Panc1 (cell line): ENCODE measurements at regions not wholly inside any gene's neighbourhood (a gene's known extent, or its start where the extent isn't known, plus 50 kb on each side); places are given as distances from the start of the nearest gene placed in this dataset.

ENCODE experiments used
- ATAC-seq: fragments of 200-7000 bp; cut with Tn5 transposase; 2 replicates; pipeline ENCODE4 v1.9.1; 2020; ENCODE audit warnings: mild to moderate bottlenecking, moderate library complexity
- BruUV-seq: library from RNA; stranded (reverse); fragments of 400-500 nt; replicated peaks from 2 replicates; lab custom pipeline; 2021; lab: Mats Ljungman, UMichigan
- CTCF ChIA-PET: fragments of 300-600 bp; sonication (Branson Sonifier 250); formaldehyde crosslinking; loops from one replicate; lab custom pipeline; 2022; ENCODE audit warnings: antibody characterized with exemption; lab: Charles Lee
- POLR2A ChIA-PET: fragments of 300-600 bp; sonication (Branson Sonifier 250); formaldehyde crosslinking; loops from one replicate; lab custom pipeline; 2022; ENCODE audit warnings: antibody characterized with exemption; lab: Charles Lee
- DNase-seq: peaks from one replicate; pipeline ENCODE4 v3.0.0-alpha.2; 2010; ENCODE audit warnings: low read depth, low spot score
- H3K27ac ChIP-seq: 2 replicates; pipeline ENCODE4 v1.5.1; 2011; ENCODE audit warnings: mild to moderate bottlenecking, low read length, inconsistent platforms
- H3K27me3 ChIP-seq: fragments of 200-500 bp; sonication (Bioruptor generic); 2 replicates; pipeline ENCODE4 v1.6.0; 2014; ENCODE audit warnings: low read length, inconsistent platforms; ENCODE audit not compliant: control insufficient read depth, insufficient read depth
- H3K36me3 ChIP-seq: fragments of 200-500 bp; sonication (Bioruptor generic); 2 replicates; pipeline ENCODE4 v1.5.1; 2014; ENCODE audit warnings: inconsistent platforms, mild to moderate bottlenecking, low read length, moderate library complexity; ENCODE audit not compliant: control insufficient read depth, insufficient read depth
- H3K4me1 ChIP-seq: 2 replicates; pipeline ENCODE4 v1.5.1; 2011; ENCODE audit warnings: inconsistent platforms, mild to moderate bottlenecking, low read length, moderate library complexity; ENCODE audit not compliant: control insufficient read depth, insufficient read depth
- H3K4me3 ChIP-seq, 2 experiments: 2 replicates each; pipeline ENCODE4 v1.5.1; 2011 to 2012; ENCODE audit warnings: low read depth in 2 of 2, low read length in 2 of 2, mild to moderate bottlenecking in 2 of 2, inconsistent platforms in 1 of 2, moderate library complexity in 1 of 2
- H3K9me3 ChIP-seq: fragments of 200-500 bp; sonication (Bioruptor generic); 2 replicates; pipeline ENCODE4 v1.5.1; 2014; ENCODE audit warnings: low read depth, mild to moderate bottlenecking, inconsistent platforms, low read length, moderate library complexity; ENCODE audit not compliant: control insufficient read depth, insufficient read depth
- POLR2AphosphoS5 ChIP-seq: IDR thresholded peaks from 2 replicates; pipeline ENCODE4 v1.6.1; 2012; ENCODE audit warnings: mild to moderate bottlenecking, low read depth, low read length, moderate library complexity
- REST ChIP-seq, 2 experiments: IDR thresholded peaks; 2 replicates each; pipeline ENCODE4 v1.6.1; 2011 to 2012; ENCODE audit warnings: low read depth in 2 of 2, control low read depth in 1 of 2, low read length in 1 of 2, mild to moderate bottlenecking in 1 of 2, moderate library complexity in 1 of 2; ENCODE audit not compliant: insufficient read depth in 1 of 2
- SIN3A ChIP-seq: IDR thresholded peaks from 2 replicates; pipeline ENCODE4 v1.6.1; 2012; ENCODE audit warnings: low read depth, mild to moderate bottlenecking, low read length, moderate library complexity, borderline replicate concordance; ENCODE audit not compliant: insufficient read depth
- TCF7L2 ChIP-seq: IDR thresholded peaks from 2 replicates; pipeline ENCODE4 v1.6.1; 2011; ENCODE audit warnings: mild to moderate bottlenecking, low read depth, low read length, inconsistent platforms
- in situ Hi-C: cut with HindIII; loops from 2 replicates; pipeline ENCODE4 v1.10.0; 2016; ENCODE audit warnings: low sequenced_read_pairs, low pct_unique_long_range_greater_than_20kb
- intact Hi-C: fragments of 100-400 bp; cut with micrococcal nuclease; formaldehyde crosslinking; loops from one replicate; pipeline ENCODE4 v1.10.0; 2022; ENCODE audit not compliant: unreplicated experiment
- TF ChIP-seq, protein P1 (sequence below): fragments of 450-650 bp; IDR thresholded peaks from 2 replicates; pipeline ENCODE4 v1.5.1; 2017; ENCODE audit warnings: mild to moderate bottlenecking

DNA sequence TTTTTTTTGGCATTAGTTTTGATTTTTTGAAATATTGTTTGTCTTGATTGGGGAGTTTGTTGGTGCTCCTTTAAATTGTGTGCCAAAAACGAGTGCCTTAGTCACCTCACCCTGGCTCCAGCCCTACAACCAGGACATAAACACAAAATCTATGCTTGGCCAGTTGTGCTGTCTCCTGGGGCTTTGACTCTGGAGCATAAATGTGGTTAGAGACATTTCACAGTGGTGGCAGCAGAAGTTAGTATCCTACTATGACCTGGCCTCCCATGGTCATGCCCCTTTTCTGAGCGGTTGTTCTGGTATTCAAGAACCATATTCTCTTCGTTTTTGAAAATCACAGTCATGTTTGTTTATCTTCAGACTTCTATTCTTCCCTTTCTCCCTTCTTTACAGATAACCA is 70.7 kb upstream of the PSMA6 start:
- Histone ChIP-seq H3K9me3 (no peaks in the 10 kb centered on the region), H3K27me3 (no peaks in the 10 kb centered on the region), H3K4me3 (no peak overlapping the region), H3K4me1 (no peaks in the 10 kb centered on the region), H3K36me3 (no peaks in the 10 kb centered on the region), H3K27ac (no peak overlapping the region)
- in situ Hi-C loops (no loop called here), intact Hi-C loops (no loop called here)
- DNase-seq, result no peak
- no peak for ATAC-seq
- TF ChIP-seq, protein P1, sequence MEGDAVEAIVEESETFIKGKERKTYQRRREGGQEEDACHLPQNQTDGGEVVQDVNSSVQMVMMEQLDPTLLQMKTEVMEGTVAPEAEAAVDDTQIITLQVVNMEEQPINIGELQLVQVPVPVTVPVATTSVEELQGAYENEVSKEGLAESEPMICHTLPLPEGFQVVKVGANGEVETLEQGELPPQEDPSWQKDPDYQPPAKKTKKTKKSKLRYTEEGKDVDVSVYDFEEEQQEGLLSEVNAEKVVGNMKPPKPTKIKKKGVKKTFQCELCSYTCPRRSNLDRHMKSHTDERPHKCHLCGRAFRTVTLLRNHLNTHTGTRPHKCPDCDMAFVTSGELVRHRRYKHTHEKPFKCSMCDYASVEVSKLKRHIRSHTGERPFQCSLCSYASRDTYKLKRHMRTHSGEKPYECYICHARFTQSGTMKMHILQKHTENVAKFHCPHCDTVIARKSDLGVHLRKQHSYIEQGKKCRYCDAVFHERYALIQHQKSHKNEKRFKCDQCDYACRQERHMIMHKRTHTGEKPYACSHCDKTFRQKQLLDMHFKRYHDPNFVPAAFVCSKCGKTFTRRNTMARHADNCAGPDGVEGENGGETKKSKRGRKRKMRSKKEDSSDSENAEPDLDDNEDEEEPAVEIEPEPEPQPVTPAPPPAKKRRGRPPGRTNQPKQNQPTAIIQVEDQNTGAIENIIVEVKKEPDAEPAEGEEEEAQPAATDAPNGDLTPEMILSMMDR, result no peak
- no peak for TF ChIP-seq REST (IDR thresholded peaks at IDR 0.05; ENCODE audit: insufficient read depth in 1 of 2, low read depth in 2 of 2, low read length in 1 of 2)
- no peak for TF ChIP-seq SIN3A
- no peak for TF ChIP-seq TCF7L2
- TF ChIP-seq POLR2AphosphoS5, result no peak
- POLR2A ChIA-PET, result interaction anchor here (0.7 kb wide), 1 partner anchor 70 kb away, joined by 3 read pairs; no protein-coding TSS in a partner anchor
- BruUV-seq, result no TSS peak
- CTCF ChIA-PET, result no interaction called here

- ATAC-seq (no peak), DNase-seq (no peak)
- Histone ChIP-seq H3K4me1 (no peaks in the 10 kb centered on the region), H3K27ac (no peak overlapping the region), H3K9me3 (no peaks in the 10 kb centered on the region), H3K36me3 (no peaks in the 10 kb centered on the region), H3K4me3 (no peak overlapping the region), H3K27me3 (no peaks in the 10 kb centered on the region)
- in situ Hi-C loops (no loop called here), intact Hi-C loops (no loop called here)
- ChIA-PET CTCF (no interaction called here), POLR2A (no interaction called here)
- BruUV-seq, result no TSS peak
- TF ChIP-seq SIN3A (no peak), REST (IDR thresholded peaks at IDR 0.05; ENCODE audit: insufficient read depth in 1 of 2, low read depth in 2 of 2, low read length in 1 of 2) (no peak), TCF7L2 (no peak), POLR2AphosphoS5 (no peak)
- TF ChIP-seq, protein P1, result no peak
These were observed 69.9 kb upstream of the PSMA6 start for GRCh38 chr14:35222324-35222723.
